HG02588 (cell line): ENCODE measurements at regions not wholly inside any gene's neighbourhood (a gene's known extent, or its start where the extent isn't known, plus 50 kb on each side); places are given as distances from the start of the nearest gene placed in this dataset.
A peak's percentile ranks its signal among the peaks of the same experiment; 100 is the strongest.

Experiments used
- ATAC-seq: cut with Tn5 transposase; IDR thresholded peaks from one replicate; pipeline ENCODE4 v1.9.1; 2021; ENCODE audit warnings: mild to moderate bottlenecking, moderate library complexity; ENCODE audit not compliant: unreplicated experiment

- no peak for ATAC-seq
Measured at GRCh38 chr2:14297340-14297739, 335.2 kb upstream of the LRATD1 start.

- no peak for ATAC-seq
Measured at GRCh38 chr2:14297906-14298305, 334.6 kb upstream of the LRATD1 start.

- no peak for ATAC-seq
Measured at GRCh38 chr2:14301331-14301730, 331.2 kb upstream of the LRATD1 start.

- peak; percentile 90 for ATAC-seq
Measured at GRCh38 chr2:14303366-14304115, 329.0 kb upstream of the LRATD1 start.

- ATAC-seq, result no peak
Measured at GRCh38 chr2:14304326-14304725, 328.2 kb upstream of the LRATD1 start.

- ATAC-seq, result peak; percentile 64
Measured at GRCh38 chr2:14306268-14306861, 326.2 kb upstream of the LRATD1 start.

- no peak for ATAC-seq
Measured at GRCh38 chr2:14313341-14313740, 319.2 kb upstream of the LRATD1 start.

GRCh38 chr2:14316594-14316993 lies 315.9 kb upstream of the LRATD1 start:
- no peak for ATAC-seq

GRCh38 chr2:14321357-14321756 lies 311.2 kb upstream of the LRATD1 start:
- ATAC-seq, result no peak

- ATAC-seq, result no peak
Measured at GRCh38 chr2:14322306-14322705, 310.2 kb upstream of the LRATD1 start.

GRCh38 chr2:14324308-14324707 lies 308.2 kb upstream of the LRATD1 start:
- no peak for ATAC-seq

GRCh38 chr2:14330884-14331283 lies 301.6 kb upstream of the LRATD1 start:
- no peak for ATAC-seq

- ATAC-seq, result no peak
Measured at GRCh38 chr2:14336759-14337382, 295.6 kb upstream of the LRATD1 start.

GRCh38 chr2:14340703-14341102 lies 291.8 kb upstream of the LRATD1 start:
- no peak for ATAC-seq

GRCh38 chr2:14342313-14342712 lies 290.2 kb upstream of the LRATD1 start:
- no peak for ATAC-seq

- no peak for ATAC-seq
Measured at GRCh38 chr2:14344355-14344754, 288.2 kb upstream of the LRATD1 start.

GRCh38 chr2:14348247-14348646 lies 284.3 kb upstream of the LRATD1 start:
- no peak for ATAC-seq

GRCh38 chr2:14350856-14351255 lies 281.7 kb upstream of the LRATD1 start:
- no peak for ATAC-seq

- ATAC-seq, result no peak
Measured at GRCh38 chr2:14352067-14352466, 280.4 kb upstream of the LRATD1 start.

- no peak for ATAC-seq
Measured at GRCh38 chr2:14354231-14354630, 278.3 kb upstream of the LRATD1 start.

GRCh38 chr2:14355102-14355501 lies 277.4 kb upstream of the LRATD1 start:
- no peak for ATAC-seq

- no peak for ATAC-seq
Measured at GRCh38 chr2:14358339-14358738, 274.2 kb upstream of the LRATD1 start.
